HuH-7.5 (cell line): ENCODE measurements at regions not wholly inside any gene's neighbourhood (a gene's known extent, or its start where the extent isn't known, plus 50 kb on each side); places are given as distances from the start of the nearest gene placed in this dataset.
"Not testable (repeated sequence)": the region's sequence is repeated elsewhere in the genome, so short reads cannot be mapped to it uniquely, and the experiment has no call there.

Experiments used
- DNase-seq: peaks from one replicate; pipeline ENCODE4 v3.0.0; 2011; ENCODE audit warnings: low spot score

- not testable (repeated sequence) for DNase-seq
Observed at GRCh38 chr2:242071377-242071776, 201.8 kb downstream of the RTP5 start.

GRCh38 chr2:242071936-242072335 lies 202.4 kb downstream of the RTP5 start:
- not testable (repeated sequence) for DNase-seq

GRCh38 chr2:242075168-242075567 lies 205.6 kb downstream of the RTP5 start:
- no peak for DNase-seq

- DNase-seq: no peak
Observed at GRCh38 chr2:242075696-242076095, 206.2 kb downstream of the RTP5 start.

- DNase-seq: not testable (repeated sequence)
Observed at GRCh38 chr2:242076184-242076583, 206.7 kb downstream of the RTP5 start.

GRCh38 chr2:242078426-242078825 lies 208.9 kb downstream of the RTP5 start:
- DNase-seq: not testable (repeated sequence)

- DNase-seq: not testable (repeated sequence)
Observed at GRCh38 chr2:242079792-242080191, 210.3 kb downstream of the RTP5 start.

GRCh38 chr2:242080575-242081214 lies 211.2 kb downstream of the RTP5 start:
- DNase-seq: not testable (repeated sequence)

GRCh38 chr2:242084034-242084433 lies 214.5 kb downstream of the RTP5 start:
- DNase-seq: not testable (repeated sequence)

- not testable (repeated sequence) for DNase-seq
Observed at GRCh38 chr2:242085024-242085674, 215.6 kb downstream of the RTP5 start.

- DNase-seq: no peak
Observed at GRCh38 chr2:242085941-242086621, 216.6 kb downstream of the RTP5 start.

GRCh38 chr2:242088044-242088443 lies 218.5 kb downstream of the RTP5 start:
- DNase-seq: not testable (repeated sequence)

- DNase-seq: peak; percentile 88
Observed at GRCh38 chr2:242088471-242089212, 219.1 kb downstream of the RTP5 start.

GRCh38 chr2:242089213-242089549 lies 219.7 kb downstream of the RTP5 start:
- not testable (repeated sequence) for DNase-seq

GRCh38 chr2:242097278-242097677 lies 227.7 kb downstream of the RTP5 start:
- not testable (repeated sequence) for DNase-seq

GRCh38 chr2:242098034-242098433 lies 228.5 kb downstream of the RTP5 start:
- DNase-seq: no peak

GRCh38 chr2:242098445-242099128 lies 229.1 kb downstream of the RTP5 start:
- no peak for DNase-seq

GRCh38 chr2:242103093-242103492 lies 233.6 kb downstream of the RTP5 start:
- not testable (repeated sequence) for DNase-seq

- DNase-seq: not testable (repeated sequence)
Observed at GRCh38 chr2:242104202-242104956, 234.8 kb downstream of the RTP5 start.

GRCh38 chr2:242107065-242107464 lies 237.5 kb downstream of the RTP5 start:
- not testable (repeated sequence) for DNase-seq
